ENCODE measurements at regions not wholly inside any gene's neighbourhood (a gene's known extent, or its start where the extent isn't known, plus 50 kb on each side); places are given as distances from the start of the nearest gene placed in this dataset.

DNA sequence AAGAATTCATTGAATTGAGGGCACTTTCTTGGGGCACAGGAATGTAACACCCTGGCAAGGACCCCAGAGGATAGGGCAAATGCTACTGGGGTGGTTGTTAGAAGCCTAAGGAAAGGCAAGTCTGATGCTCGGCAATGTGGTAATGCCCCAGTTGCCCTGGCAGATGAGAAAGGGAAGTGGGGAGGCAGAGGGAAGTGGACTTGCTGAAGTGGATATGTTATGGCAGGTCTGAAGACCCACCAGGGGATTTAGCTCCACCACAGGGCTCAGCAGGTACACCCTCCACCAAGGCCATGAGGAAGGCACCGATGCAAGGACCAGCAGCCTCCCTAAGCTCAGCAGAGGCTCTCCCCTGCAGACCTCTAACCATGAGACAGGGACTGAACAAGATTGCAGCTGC lies 184.8 kb downstream of the IRX5 start (continued):
- TF ChIP-seq, protein P1, sequence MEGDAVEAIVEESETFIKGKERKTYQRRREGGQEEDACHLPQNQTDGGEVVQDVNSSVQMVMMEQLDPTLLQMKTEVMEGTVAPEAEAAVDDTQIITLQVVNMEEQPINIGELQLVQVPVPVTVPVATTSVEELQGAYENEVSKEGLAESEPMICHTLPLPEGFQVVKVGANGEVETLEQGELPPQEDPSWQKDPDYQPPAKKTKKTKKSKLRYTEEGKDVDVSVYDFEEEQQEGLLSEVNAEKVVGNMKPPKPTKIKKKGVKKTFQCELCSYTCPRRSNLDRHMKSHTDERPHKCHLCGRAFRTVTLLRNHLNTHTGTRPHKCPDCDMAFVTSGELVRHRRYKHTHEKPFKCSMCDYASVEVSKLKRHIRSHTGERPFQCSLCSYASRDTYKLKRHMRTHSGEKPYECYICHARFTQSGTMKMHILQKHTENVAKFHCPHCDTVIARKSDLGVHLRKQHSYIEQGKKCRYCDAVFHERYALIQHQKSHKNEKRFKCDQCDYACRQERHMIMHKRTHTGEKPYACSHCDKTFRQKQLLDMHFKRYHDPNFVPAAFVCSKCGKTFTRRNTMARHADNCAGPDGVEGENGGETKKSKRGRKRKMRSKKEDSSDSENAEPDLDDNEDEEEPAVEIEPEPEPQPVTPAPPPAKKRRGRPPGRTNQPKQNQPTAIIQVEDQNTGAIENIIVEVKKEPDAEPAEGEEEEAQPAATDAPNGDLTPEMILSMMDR (IDR thresholded peaks at IDR 0.05) = no peak
- no peak for TF ChIP-seq TEAD4 (IDR thresholded peaks at IDR 0.05; ENCODE audit: borderline replicate concordance, insufficient read depth)

DNA sequence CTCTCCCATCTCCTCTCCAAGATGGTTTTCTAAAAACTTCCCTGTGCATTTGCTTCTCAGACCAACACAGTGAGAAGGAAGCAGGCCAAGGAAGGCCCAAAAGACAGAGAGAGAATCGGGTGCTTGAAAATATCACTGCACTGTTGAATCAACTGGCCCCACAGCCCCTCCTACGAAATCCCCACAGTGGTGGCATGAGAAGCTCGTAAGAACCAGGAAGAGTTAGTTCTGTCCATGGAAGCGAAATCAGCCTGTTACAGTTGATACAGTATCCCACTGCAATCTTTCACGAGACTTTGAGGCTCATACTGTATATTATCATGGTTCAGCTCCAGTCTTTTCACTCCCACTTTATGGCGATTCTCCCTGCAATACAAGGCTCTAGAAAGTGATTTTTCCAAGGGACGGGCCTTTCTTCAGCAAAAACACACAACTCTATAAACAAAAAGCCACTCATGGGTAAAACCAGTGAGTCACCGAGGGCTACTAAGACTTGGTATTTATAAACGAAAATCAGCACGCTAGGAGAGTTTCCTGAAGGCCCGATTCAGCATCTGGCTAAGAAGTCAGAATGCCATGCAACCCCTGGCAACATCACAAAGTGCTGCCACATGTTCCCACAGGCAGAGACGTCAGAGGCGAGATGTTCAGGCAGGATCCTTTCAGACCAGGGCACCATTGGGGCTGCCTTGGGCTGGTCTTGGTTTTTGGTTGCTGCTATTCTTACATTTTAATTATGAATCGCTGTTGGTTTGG lies 185.7 kb downstream of the IRX5 start:
- 26% methylated on average over 14 of the region's 14 CpGs for WGBS (ENCODE audit: low lambda C conversion rate)
- Histone ChIP-seq H3F3A (replicated peaks; ENCODE audit: insufficient read depth) (no peaks in the 10 kb centered on the region), H3K9ac (no peak overlapping the region), H3K4me3 (ENCODE audit: low read depth in 2 of 2, low read length in 1 of 2) (no peak overlapping the region), H3K36me3 (replicated peaks in 1 of 2; ENCODE audit: control insufficient read depth in 1 of 2, insufficient read depth in 2 of 2, low read length in 1 of 2) (no peaks in the 10 kb centered on the region), H2AFZ (ENCODE audit: low read depth) (no peak overlapping the region), H3K79me2 (ENCODE audit: insufficient read depth) (no peaks in the 10 kb centered on the region), H3K9me3 (no peaks in the 10 kb centered on the region), H3K4me1 (ENCODE audit: control insufficient read depth in 1 of 2, insufficient read depth in 2 of 2, low read depth in 1 of 2, low read length in 1 of 2) (peaks cover 0 to 10% of the 10 kb centered on the region in 2 experiments; a peak in 1 of 4 replicates), H3K27ac (ENCODE audit: low read depth in 2 of 2, low read length in 1 of 2) (no peak overlapping the region), H4K20me1 (ENCODE audit: insufficient read depth) (no peaks in the 10 kb centered on the region), H3K9me2 (no peaks in the 10 kb centered on the region), H3K4me2 (no peak overlapping the region), H3K27me3 (ENCODE audit: insufficient read depth) (no peaks in the 10 kb centered on the region)
- ChIA-PET CTCF (interaction anchor here (1.7 kb wide), 1 partner anchor 207 kb away, joined by 6 read pairs; the partner anchor contains the start of gene IRX6), POLR2A (no interaction called here)
- DNase-seq = no peak
- TF ChIP-seq MEF2A (IDR thresholded peaks at IDR 0.05; ENCODE audit: borderline replicate concordance, low read depth) (no peak), FOXJ3 (CRISPR knock-in tag; IDR thresholded peaks at IDR 0.05) (no peak), RXRA (IDR thresholded peaks at IDR 0.05; ENCODE audit: borderline replicate concordance, low read depth) (no peak), FOSL2 (IDR thresholded peaks at IDR 0.05; ENCODE audit: borderline replicate concordance, low read depth) (no peak), YY1 (IDR thresholded peaks at IDR 0.05; ENCODE audit: low read depth) (no peak), EP300 (IDR thresholded peaks at IDR 0.05; ENCODE audit: borderline replicate concordance in 1 of 2, low read depth in 1 of 2, low read length in 1 of 2) (no peak), GABPA (IDR thresholded peaks at IDR 0.05; ENCODE audit: low read depth) (no peak), RCOR1 (IDR thresholded peaks at IDR 0.05; ENCODE audit: low read length) (no peak), ELF1 (IDR thresholded peaks at IDR 0.05) (no peak), TCF12 (IDR thresholded peaks at IDR 0.05) (no peak), EZH2phosphoT487 (IDR thresholded peaks at IDR 0.05; ENCODE audit: borderline replicate concordance, low read depth) (no peak), SIN3A (IDR thresholded peaks at IDR 0.05; ENCODE audit: borderline replicate concordance, low read depth, low read length) (no peak), TAF1 (IDR thresholded peaks at IDR 0.05; ENCODE audit: borderline replicate concordance, low read depth, low read length) (no peak), MXI1 (IDR thresholded peaks at IDR 0.05; ENCODE audit: low read depth, low read length) (no peak), RAD21 (IDR thresholded peaks at IDR 0.05; ENCODE audit: low read length) (no peak)
- TF ChIP-seq, protein P2, sequence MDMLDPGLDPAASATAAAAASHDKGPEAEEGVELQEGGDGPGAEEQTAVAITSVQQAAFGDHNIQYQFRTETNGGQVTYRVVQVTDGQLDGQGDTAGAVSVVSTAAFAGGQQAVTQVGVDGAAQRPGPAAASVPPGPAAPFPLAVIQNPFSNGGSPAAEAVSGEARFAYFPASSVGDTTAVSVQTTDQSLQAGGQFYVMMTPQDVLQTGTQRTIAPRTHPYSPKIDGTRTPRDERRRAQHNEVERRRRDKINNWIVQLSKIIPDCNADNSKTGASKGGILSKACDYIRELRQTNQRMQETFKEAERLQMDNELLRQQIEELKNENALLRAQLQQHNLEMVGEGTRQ (IDR thresholded peaks at IDR 0.05; ENCODE audit: borderline replicate concordance, low read depth, low read length) = no peak
- TF ChIP-seq, protein P3, sequence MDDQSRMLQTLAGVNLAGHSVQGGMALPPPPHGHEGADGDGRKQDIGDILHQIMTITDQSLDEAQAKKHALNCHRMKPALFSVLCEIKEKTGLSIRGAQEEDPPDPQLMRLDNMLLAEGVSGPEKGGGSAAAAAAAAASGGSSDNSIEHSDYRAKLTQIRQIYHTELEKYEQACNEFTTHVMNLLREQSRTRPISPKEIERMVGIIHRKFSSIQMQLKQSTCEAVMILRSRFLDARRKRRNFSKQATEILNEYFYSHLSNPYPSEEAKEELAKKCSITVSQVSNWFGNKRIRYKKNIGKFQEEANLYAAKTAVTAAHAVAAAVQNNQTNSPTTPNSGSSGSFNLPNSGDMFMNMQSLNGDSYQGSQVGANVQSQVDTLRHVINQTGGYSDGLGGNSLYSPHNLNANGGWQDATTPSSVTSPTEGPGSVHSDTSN (IDR thresholded peaks at IDR 0.05) = no peak
- TF ChIP-seq, protein P4, sequence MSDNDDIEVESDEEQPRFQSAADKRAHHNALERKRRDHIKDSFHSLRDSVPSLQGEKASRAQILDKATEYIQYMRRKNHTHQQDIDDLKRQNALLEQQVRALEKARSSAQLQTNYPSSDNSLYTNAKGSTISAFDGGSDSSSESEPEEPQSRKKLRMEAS (IDR thresholded peaks at IDR 0.05; ENCODE audit: low read depth) = no peak
- TF ChIP-seq, protein P5, sequence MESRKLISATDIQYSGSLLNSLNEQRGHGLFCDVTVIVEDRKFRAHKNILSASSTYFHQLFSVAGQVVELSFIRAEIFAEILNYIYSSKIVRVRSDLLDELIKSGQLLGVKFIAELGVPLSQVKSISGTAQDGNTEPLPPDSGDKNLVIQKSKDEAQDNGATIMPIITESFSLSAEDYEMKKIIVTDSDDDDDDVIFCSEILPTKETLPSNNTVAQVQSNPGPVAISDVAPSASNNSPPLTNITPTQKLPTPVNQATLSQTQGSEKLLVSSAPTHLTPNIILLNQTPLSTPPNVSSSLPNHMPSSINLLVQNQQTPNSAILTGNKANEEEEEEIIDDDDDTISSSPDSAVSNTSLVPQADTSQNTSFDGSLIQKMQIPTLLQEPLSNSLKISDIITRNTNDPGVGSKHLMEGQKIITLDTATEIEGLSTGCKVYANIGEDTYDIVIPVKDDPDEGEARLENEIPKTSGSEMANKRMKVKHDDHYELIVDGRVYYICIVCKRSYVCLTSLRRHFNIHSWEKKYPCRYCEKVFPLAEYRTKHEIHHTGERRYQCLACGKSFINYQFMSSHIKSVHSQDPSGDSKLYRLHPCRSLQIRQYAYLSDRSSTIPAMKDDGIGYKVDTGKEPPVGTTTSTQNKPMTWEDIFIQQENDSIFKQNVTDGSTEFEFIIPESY (IDR thresholded peaks at IDR 0.05; ENCODE audit: borderline replicate concordance, low read depth) = no peak

Data from SK-N-SH (cell line).